Glomerular endothelial cell (primary cell): ENCODE measurements at regions not wholly inside any gene's neighbourhood (a gene's known extent, or its start where the extent isn't known, plus 50 kb on each side); places are given as distances from the start of the nearest gene placed in this dataset.

Source experiments
- DNase-seq: peaks from one replicate; pipeline ENCODE4 v3.0.0-alpha.2; 2011; ENCODE audit warnings: low read depth, low spot score; ENCODE audit errors: extremely low read depth

DNA sequence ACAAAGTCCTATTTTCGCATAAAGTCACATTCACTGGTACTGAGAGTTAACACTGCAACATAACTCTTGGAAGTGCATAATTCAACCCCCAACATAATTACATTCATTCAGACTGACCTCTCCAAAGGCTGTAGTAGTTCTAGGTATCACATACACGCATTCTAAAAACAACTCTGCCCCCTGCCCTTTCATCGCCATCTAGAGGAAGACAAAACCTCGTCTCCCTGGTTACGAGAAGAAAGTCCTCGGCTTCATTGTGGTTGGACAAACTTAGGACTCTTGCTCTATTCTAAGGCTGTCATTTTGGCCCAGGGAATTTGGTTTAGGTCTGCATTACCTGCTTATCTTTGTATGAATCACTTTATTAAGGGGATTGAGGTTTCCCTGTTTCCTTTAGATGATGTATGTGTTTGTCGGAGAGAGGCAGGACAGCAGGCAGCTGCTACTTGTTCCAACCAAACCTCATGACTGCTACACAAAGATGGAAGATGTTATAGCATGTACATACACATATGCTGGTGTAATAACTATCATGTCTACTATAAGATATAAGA lies 215.4 kb upstream of the NRXN1 start:
- no peak for DNase-seq

GRCh38 chr2:51243892-51244535 lies 212.1 kb upstream of the NRXN1 start:
- DNase-seq, result no peak

DNA sequence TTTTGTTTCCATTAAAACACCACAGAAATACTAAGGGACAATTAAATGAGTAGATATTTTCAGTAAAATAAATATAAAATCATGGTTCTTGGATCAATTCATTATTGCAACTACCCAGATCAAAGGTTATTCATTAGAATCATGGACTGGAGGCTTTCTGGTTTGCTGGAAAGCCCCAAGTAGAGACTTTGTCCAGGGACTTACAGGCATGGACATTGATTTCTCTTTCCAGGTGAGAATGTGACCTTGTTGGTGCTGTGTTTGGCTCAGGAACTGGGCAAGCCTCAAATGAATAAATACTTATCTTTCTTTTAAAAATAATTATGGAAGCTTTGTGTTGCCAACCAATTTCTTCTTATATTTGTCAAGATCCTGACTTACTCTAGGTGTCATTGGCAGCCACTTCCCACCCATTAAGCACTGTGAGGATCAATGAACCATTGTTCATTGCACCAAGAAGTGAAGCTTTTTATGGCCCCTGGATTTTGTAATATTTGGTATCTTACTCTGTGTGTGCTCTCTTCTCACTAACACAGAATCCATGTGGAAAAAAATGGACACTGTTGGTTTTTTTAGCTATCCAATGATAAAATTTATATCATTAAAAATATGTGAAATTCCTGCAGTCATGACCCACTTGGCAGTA lies 205.8 kb upstream of the NRXN1 start:
- DNase-seq, result no peak

DNA sequence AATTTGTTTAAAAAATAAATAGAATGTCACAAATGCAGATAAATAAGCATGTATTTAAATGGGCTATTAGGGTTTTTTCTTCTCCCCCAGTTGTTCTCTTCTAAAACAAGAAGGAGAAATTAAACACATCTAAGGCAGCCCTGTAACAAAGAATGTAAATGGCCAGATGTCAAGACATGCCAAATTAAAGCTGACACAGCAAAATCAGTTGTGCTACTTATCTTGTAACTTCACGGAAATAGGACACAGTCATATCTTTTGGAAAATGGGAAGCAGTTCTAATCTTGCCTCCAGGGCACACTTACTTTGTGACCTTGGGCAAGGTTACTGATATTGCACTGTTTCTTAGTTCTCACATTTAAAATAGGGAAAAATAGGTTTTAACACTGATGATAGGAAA lies 200.1 kb upstream of the NRXN1 start:
- no peak for DNase-seq

GRCh38 chr2:51231071-51231470 lies 199.1 kb upstream of the NRXN1 start:
- DNase-seq, result no peak

DNA sequence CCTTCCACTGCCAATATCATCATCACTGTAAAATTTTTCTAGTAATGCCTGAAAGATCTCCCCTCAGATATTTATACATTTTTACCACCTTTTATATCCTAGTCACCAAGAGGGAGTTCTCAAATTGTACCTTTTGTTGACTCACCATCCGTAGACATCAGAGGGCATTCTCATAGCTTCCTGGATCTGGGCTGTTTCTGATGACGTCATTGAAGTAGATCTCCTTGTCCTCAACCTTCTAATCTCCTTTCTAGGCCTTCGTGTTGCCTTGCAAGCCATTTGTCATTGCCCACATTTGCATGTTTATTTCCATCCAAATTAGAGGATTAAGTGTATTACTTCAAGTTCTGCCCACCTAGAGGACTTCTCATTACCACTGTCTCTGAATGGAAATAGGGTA lies 193.4 kb upstream of the NRXN1 start:
- no peak for DNase-seq

GRCh38 chr2:51224790-51225189 lies 192.9 kb upstream of the NRXN1 start:
- DNase-seq, result no peak

- no peak for DNase-seq
Observed at GRCh38 chr2:51222106-51222505, 190.2 kb upstream of the NRXN1 start.

GRCh38 chr2:51220606-51221005 lies 188.7 kb upstream of the NRXN1 start:
- peak; percentile 10 for DNase-seq

DNA sequence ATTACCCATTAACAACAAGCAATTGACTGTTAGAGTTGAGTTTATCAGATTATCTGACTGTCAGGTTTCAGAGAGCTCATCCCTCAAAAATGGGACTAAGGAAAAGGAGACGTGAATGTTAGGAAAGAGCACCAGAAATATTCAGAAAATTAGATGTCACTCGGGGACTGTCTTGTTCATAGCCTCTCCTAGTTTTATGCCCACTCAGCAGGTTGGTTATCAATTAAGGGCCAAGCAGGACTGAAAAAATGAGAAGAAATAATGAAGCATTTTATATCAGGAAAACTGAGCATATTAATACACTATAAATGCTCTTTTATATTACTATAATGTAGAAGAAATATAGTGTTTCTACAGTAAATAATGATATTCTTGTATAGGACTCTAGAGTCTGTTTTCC lies 188.1 kb upstream of the NRXN1 start:
- no peak for DNase-seq

DNA sequence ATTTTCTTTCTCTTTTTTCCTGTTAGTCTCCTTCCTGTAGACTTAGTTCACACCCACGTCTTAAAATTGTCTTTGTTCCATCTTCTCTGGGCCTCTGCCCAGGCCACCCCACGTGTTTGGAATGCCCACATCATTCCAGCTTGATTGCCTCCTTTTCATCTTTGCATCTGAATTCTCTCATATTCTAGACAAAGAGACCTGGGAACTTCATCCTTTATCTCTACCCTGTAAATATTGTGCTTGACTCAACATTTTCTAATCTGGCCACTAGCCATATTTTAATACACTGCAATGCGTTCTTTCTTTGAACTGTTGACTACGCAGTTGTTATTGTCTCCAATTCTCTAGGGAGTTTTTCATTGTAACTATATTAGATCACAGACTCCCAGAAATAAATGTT lies 187.5 kb upstream of the NRXN1 start:
- DNase-seq, result no peak

- DNase-seq, result no peak
Observed at GRCh38 chr2:51218047-51218446, 186.1 kb upstream of the NRXN1 start.

DNA sequence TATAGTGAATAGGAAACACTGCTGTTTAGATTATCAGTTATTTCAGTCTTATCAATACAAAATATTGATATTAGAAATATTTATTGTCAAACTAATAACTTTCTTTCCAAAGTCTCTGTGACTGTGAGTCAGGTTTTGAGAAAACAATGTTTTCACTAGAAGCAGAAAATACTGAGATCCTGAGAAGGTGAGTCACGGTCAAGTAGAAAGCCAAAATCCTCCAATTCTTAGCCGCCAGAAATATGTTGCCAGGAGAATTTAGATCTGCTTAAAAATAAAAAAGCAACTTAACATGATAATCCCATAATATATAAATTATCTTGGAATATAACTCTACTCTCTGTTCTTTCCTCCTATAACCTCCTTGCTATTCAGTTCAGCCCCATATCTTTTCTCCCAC lies 181.9 kb upstream of the NRXN1 start:
- no peak for DNase-seq

- DNase-seq, result no peak
Observed at GRCh38 chr2:51212374-51212773, 180.4 kb upstream of the NRXN1 start.

- no peak for DNase-seq
Observed at GRCh38 chr2:51208521-51208920, 176.6 kb upstream of the NRXN1 start.

- no peak for DNase-seq
Observed at GRCh38 chr2:51201295-51201694, 169.4 kb upstream of the NRXN1 start.

DNA sequence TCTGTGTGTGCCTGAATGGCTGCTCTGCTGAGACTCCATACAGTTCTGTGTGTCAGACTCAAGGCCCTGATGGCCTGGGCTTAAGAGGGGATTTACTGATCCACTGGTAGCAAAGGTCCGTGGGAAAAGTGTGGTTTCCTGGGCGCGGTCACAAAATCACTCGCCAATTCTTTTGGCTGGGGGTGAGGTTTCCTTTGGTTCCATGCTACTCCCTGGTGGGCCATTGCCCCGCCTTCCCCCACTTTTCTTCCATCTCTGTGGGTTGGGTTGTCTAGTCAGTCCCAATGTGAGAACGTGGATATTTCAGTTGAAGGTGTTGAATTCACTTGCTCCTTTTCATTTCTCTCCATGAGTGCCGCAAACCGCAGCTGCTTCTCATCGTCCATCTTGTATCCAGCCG lies 162.7 kb upstream of the NRXN1 start:
- DNase-seq, result no peak

DNA sequence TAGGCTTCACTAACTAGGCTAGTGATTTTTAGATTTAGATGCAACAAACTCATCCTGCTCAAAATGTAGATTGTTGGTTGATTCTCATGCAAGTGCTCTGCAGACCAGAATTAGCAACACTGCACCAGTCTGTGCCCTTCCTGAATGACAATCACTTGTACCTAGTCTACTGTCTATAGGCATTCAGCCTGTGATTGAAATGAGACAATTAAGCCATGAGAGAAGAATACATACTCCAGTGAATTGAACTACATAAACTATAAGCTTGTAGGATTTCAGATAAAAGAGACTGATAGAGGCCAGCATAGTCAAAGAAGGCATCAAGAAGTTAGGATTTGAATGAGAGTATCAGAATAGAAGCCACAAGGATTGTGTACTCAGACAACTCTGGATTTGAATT lies 138.3 kb upstream of the NRXN1 start:
- no peak for DNase-seq

GRCh38 chr2:51165534-51166260 lies 133.8 kb upstream of the NRXN1 start:
- no peak for DNase-seq

GRCh38 chr2:51158251-51158650 lies 126.3 kb upstream of the NRXN1 start:
- no peak for DNase-seq

- DNase-seq, result no peak
Observed at GRCh38 chr2:51153236-51153635, 121.3 kb upstream of the NRXN1 start.
